ENCODE measurements at regions not wholly inside any gene's neighbourhood (a gene's known extent, or its start where the extent isn't known, plus 50 kb on each side); places are given as distances from the start of the nearest gene placed in this dataset.
A peak's percentile ranks its signal among the peaks of the same experiment; 100 is the strongest.

GRCh38 chr18:28350821-28351220 lies 173.9 kb upstream of the CDH2 start:
- DNase-seq (ENCODE audit: low read depth, low spot score): peak; percentile 58

DNA sequence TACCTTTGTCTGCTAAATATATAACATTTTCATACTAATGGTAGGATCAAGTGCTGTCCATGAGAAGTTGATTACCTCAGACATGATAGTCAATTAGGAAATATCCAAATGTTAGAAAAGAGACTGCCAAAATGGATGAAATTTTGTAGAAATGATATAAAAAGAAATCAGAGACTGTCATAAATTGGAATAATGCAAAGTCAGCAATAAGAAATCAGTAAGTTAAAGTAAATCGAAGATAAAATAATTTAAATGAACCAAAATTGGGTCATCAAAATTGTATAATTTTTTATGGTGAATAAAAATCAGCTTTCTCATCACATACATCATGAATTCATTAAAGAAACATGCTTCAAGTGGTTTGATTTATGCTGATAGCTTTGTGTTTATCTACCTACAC lies 165.3 kb upstream of the CDH2 start:
- no peak for DNase-seq (ENCODE audit: low read depth, low spot score)

DNA sequence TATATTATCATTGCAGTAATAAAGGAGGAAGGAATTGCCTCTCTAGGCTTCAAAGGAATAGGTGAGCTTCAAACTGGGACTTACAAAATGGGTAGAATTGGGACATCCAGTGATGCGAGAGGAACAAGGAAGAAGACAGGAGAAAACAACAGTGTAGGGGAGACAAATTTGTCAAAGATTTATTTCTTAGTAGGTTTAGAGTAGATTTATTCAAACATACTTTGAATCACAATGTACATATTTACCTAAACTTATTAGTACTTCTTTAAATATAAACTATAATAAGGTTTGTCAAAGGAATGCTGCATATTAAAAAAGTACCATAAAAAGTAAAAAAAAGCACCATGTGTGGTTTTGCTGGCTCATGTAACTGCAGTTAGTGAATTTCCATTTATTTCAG lies 161.4 kb upstream of the CDH2 start:
- DNase-seq (ENCODE audit: low read depth, low spot score): no peak

GRCh38 chr18:28334516-28334915 lies 157.6 kb upstream of the CDH2 start:
- DNase-seq (ENCODE audit: low read depth, low spot score): no peak

- no peak for DNase-seq (ENCODE audit: low read depth, low spot score)
Measured at GRCh38 chr18:28332071-28332470, 155.1 kb upstream of the CDH2 start.

GRCh38 chr18:28331551-28331950 lies 154.6 kb upstream of the CDH2 start:
- no peak for DNase-seq (ENCODE audit: low read depth, low spot score)

GRCh38 chr18:28313602-28314001 lies 136.7 kb upstream of the CDH2 start:
- DNase-seq (ENCODE audit: low read depth, low spot score): no peak

- DNase-seq (ENCODE audit: low read depth, low spot score): no peak
Measured at GRCh38 chr18:28288784-28289183, 111.9 kb upstream of the CDH2 start.

DNA sequence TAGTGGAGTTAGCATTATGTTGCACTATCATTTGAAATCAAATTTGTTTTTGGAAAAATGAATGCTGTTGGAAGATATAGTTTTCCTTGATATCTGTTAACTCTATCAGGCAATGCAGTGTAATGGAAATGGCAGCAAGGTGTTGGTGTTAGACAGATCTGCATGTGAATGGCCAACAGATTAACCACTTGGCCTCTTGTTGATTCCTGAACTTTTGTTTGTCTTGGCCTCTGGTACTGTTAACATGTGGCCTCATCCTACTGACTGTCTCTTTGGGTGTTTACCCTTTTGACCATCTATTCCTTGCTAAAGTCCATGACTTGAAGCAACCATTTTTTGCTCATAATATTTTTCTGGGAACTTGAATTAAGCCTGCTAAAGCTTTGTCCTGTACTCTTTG lies 110.2 kb upstream of the CDH2 start:
- peak; percentile 74 for DNase-seq (ENCODE audit: low read depth, low spot score)

- no peak for DNase-seq (ENCODE audit: low read depth, low spot score)
Measured at GRCh38 chr18:28284132-28284531, 107.2 kb upstream of the CDH2 start.

DNA sequence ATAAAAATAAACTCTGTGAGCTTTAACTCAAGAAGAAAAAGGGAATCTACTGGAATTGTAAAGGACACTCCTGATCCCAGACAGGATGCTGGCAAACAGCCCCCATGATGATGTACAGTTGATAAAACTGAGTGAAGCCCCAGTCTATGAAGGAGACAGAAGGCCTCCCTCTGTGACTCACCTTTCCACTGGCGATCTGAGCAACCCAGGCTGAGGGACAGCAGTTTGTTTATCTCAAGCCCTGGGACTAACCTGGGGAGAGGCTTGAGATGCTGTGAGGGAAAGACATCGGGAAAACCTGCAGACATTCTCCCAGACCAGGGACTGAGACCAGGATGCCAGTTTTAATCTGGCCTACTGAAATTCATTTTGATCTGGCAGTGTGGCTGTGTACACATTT lies 104.5 kb upstream of the CDH2 start:
- DNase-seq (ENCODE audit: low read depth, low spot score): peak; percentile 4

DNA sequence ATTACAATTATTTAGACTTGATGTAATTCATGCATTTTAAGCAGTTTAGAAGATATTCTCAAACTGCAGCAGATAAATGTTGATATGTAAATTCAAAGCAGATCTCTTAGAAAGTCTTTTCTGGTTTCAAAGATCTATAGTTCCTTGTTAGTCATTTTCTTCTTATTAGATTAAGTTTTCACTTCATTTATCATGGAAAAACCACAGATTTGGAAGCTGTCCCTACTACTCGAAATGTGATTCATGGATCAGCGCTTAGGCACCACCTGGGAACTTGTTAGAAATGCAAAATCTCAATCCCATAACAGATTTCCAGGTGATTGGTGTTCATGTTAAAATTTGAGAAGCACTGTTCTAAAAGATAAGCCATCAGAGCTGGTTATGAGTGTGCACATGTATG lies 92.8 kb upstream of the CDH2 start:
- DNase-seq (ENCODE audit: low read depth, low spot score): no peak

DNA sequence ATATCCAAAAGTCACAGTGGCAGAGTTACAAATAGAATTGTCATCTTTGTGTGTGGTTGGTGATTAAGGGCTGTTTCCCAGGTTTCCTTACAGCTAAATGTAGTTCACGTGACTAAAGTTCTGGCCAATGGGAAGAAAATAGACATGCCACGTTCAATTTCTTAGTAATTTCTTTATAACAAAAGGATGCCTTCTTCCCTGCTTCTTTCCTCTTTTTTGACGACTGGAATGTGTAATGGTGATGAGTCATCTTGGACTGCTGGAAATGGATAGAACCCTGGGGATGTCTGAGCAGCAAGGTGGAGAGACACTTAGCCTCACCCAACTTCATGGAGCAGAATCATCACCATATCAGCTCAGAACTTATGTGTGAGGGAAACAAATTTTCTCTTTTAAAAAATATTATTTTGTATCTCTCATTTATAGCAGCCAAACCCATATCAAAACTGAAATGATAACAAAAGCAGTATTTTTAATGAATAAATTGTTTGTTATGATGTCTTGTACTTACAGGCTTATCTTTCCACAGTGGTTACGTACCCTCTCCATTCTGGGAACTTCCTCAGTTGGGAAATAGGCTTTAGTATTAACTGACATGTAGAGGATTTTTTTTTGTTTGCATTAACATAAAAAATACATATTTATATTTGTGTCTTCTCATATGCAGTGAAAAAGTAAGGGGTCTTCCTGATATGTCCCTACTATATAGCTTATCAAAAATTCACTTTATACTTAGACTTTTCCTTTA lies 91.1 kb upstream of the CDH2 start:
- DNase-seq (ENCODE audit: low read depth, low spot score): no peak

GRCh38 chr18:28267276-28267675 lies 90.3 kb upstream of the CDH2 start:
- DNase-seq (ENCODE audit: low read depth, low spot score): no peak

GRCh38 chr18:28256166-28256565 lies 79.2 kb upstream of the CDH2 start:
- no peak for DNase-seq (ENCODE audit: low read depth, low spot score)

- no peak for DNase-seq (ENCODE audit: low read depth, low spot score)
Measured at GRCh38 chr18:28248653-28249052, 71.7 kb upstream of the CDH2 start.

DNA sequence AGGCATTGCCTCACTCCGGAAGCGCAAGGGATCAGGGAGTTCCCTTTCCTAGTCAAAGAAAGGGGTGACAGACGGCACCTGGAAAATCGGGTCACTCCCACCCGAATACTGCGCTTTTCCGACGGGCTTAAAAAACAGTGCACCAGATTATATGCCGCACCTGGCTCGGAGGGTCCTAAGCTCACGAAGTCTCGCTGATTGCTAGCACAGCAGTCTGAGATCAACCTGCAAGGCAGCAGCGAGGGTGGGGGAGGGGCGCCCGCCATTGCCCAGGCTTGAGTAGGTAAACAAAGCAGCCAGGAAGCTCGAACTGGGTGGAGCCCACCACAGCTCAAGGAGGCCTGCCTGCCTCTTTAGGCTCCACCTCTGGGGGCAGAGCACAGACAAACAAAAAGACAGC lies 63.7 kb upstream of the CDH2 start:
- peak; percentile 72 for DNase-seq (ENCODE audit: low read depth, low spot score)

- DNase-seq (ENCODE audit: low read depth, low spot score): no peak
Measured at GRCh38 chr18:28236487-28236886, 59.6 kb upstream of the CDH2 start.
